Astrocyte (in vitro differentiated cells and primary cell): ENCODE measurements at regions not wholly inside any gene's neighbourhood (a gene's known extent, or its start where the extent isn't known, plus 50 kb on each side); places are given as distances from the start of the nearest gene placed in this dataset.
"Not testable (repeated sequence)": the region's sequence is repeated elsewhere in the genome, so short reads cannot be mapped to it uniquely, and the experiment has no call there.

Experiments
- EZH2 ChIP-seq: IDR thresholded peaks from 2 replicates; pipeline ENCODE4 v1.6.1; 2012; ENCODE audit warnings: mild to moderate bottlenecking, low read length, inconsistent platforms; ENCODE audit not compliant: insufficient read depth
- TF ChIP-seq, protein P1 (sequence below): IDR thresholded peaks from 2 replicates; pipeline ENCODE4 v1.5.1; 2011; ENCODE audit warnings: low read depth, mild to moderate bottlenecking, inconsistent platforms, low read length, moderate library complexity; ENCODE audit not compliant: insufficient read depth

DNA sequence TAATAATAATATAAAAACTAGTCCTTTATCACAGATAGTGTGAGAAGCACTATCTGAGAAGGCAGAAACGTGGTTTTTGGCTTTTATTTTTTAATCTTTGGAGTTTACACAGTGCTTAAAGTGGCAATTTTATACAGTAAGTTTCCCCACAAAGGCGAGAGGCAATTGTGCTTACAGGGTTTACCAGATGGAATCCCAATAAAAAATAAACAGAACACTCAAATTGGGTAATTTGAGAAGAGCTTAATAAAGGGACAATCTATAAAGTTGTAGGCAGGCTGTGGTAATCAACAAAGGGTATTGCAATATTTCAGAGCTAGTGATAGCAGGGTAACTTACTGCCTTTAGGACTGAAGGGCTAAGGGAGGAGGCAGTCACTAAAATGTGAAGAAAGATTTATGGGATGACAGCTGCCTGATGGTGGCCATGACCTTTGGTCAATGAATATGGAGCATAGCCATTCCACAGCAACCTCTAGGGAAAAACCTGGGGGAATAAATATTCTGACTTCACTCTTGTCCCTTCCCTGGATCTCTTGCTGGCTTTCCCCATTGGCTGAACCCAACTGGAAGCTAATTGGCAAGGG lies 108.9 kb upstream of the GPR39 start:
- TF ChIP-seq, protein P1, sequence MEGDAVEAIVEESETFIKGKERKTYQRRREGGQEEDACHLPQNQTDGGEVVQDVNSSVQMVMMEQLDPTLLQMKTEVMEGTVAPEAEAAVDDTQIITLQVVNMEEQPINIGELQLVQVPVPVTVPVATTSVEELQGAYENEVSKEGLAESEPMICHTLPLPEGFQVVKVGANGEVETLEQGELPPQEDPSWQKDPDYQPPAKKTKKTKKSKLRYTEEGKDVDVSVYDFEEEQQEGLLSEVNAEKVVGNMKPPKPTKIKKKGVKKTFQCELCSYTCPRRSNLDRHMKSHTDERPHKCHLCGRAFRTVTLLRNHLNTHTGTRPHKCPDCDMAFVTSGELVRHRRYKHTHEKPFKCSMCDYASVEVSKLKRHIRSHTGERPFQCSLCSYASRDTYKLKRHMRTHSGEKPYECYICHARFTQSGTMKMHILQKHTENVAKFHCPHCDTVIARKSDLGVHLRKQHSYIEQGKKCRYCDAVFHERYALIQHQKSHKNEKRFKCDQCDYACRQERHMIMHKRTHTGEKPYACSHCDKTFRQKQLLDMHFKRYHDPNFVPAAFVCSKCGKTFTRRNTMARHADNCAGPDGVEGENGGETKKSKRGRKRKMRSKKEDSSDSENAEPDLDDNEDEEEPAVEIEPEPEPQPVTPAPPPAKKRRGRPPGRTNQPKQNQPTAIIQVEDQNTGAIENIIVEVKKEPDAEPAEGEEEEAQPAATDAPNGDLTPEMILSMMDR, result not testable (repeated sequence)
- TF ChIP-seq EZH2, result not testable (repeated sequence)
